ENCODE measurements at regions not wholly inside any gene's neighbourhood (a gene's known extent, or its start where the extent isn't known, plus 50 kb on each side); places are given as distances from the start of the nearest gene placed in this dataset.
A peak's percentile ranks its signal among the peaks of the same experiment; 100 is the strongest.

DNA sequence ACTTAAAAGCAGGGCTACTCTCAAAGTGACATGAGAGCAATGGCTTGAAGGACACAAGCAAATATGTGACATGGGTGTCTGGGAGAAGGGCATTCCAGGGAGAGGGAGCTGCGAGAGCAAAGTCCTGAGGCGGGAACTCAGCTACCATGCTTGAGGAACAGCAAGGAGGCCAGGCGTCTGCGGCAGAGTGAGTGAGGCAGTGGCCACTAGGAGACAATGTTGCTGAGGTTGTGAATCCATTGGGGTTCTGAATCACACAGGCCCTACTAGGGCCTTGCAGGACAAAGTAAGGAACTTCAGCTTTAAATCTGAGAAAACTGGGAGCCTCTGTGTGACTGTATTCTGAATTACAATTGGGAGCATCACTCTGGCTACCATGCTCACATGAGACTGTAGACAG is 94.1 kb upstream of the PRICKLE2 start:
- RAD21 ChIA-PET (ENCODE audit: low non-redundant PET in 1 of 2, low total read pairs in 2 of 2, uncharacterized antibody in 2 of 2, unreplicated experiment in 2 of 2) = no interaction called here
- no peak for TF ChIP-seq SP1 (IDR thresholded peaks at IDR 0.05; ENCODE audit: low read depth)
- TF ChIP-seq ATF3 (IDR thresholded peaks at IDR 0.05) = no peak
- no peak for TF ChIP-seq CEBPB (IDR thresholded peaks at IDR 0.05; ENCODE audit: low read depth)
- TF ChIP-seq, protein P1, sequence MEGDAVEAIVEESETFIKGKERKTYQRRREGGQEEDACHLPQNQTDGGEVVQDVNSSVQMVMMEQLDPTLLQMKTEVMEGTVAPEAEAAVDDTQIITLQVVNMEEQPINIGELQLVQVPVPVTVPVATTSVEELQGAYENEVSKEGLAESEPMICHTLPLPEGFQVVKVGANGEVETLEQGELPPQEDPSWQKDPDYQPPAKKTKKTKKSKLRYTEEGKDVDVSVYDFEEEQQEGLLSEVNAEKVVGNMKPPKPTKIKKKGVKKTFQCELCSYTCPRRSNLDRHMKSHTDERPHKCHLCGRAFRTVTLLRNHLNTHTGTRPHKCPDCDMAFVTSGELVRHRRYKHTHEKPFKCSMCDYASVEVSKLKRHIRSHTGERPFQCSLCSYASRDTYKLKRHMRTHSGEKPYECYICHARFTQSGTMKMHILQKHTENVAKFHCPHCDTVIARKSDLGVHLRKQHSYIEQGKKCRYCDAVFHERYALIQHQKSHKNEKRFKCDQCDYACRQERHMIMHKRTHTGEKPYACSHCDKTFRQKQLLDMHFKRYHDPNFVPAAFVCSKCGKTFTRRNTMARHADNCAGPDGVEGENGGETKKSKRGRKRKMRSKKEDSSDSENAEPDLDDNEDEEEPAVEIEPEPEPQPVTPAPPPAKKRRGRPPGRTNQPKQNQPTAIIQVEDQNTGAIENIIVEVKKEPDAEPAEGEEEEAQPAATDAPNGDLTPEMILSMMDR (IDR thresholded peaks at IDR 0.05 in 2 of 3, conservative IDR thresholded peaks at IDR 0.05 in 1 of 3; ENCODE audit: borderline replicate concordance in 1 of 3, insufficient read depth in 1 of 3, low read depth in 2 of 3, low read length in 2 of 3) = no peak
- no peak for TF ChIP-seq EZH2phosphoT487 (IDR thresholded peaks at IDR 0.05; ENCODE audit: borderline replicate concordance)
- no peak for TF ChIP-seq JUND (IDR thresholded peaks at IDR 0.05)
- TF ChIP-seq REST (IDR thresholded peaks at IDR 0.05; ENCODE audit: low read depth) = no peak
- no peak for TF ChIP-seq SRF (IDR thresholded peaks at IDR 0.05; ENCODE audit: low read depth)
- no peak for TF ChIP-seq EGR1 (IDR thresholded peaks at IDR 0.05; ENCODE audit: low read depth)
- no peak for TF ChIP-seq ZNF274 (IDR thresholded peaks at IDR 0.05; ENCODE audit: low read depth, low read length)
- TF ChIP-seq ZBTB33 (IDR thresholded peaks at IDR 0.05; ENCODE audit: extremely low read depth, insufficient replicate concordance, low read length) = no peak
- TF ChIP-seq, protein P2, sequence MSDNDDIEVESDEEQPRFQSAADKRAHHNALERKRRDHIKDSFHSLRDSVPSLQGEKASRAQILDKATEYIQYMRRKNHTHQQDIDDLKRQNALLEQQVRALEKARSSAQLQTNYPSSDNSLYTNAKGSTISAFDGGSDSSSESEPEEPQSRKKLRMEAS (IDR thresholded peaks at IDR 0.05) = no peak
- no peak for TF ChIP-seq YY1 (IDR thresholded peaks at IDR 0.05; ENCODE audit: extremely low read depth, insufficient replicate concordance, low read depth, low read length)
- no peak for TF ChIP-seq EZH2 (IDR thresholded peaks at IDR 0.05)
- TF ChIP-seq POLR2A (IDR thresholded peaks at IDR 0.05; ENCODE audit: borderline replicate concordance, extremely low read depth, insufficient read depth, insufficient read length) = no peak
- TF ChIP-seq FOSL1 (IDR thresholded peaks at IDR 0.05; ENCODE audit: low read depth) = no peak
- no peak for TF ChIP-seq RAD21 (IDR thresholded peaks at IDR 0.05; ENCODE audit: low read depth)
- TF ChIP-seq SIN3A (IDR thresholded peaks at IDR 0.05; ENCODE audit: low read depth) = no peak
- no peak for TF ChIP-seq TCF7L2 (IDR thresholded peaks at IDR 0.05; ENCODE audit: borderline replicate concordance, extremely low read depth, insufficient read depth, insufficient read length)
- TF ChIP-seq ELF1 (IDR thresholded peaks at IDR 0.05; ENCODE audit: borderline replicate concordance, low read depth) = no peak
- ATAC-seq = peak; percentile 46; the same call in 1 of the 2 replicates
- H3K4me1 ChIP-seq (ENCODE audit: control insufficient read depth in 1 of 2, insufficient read depth in 2 of 2, low read length in 2 of 2) = no peaks in the 10 kb centered on the region
- no peaks in the 10 kb centered on the region; the same call in 1 of the 2 replicates for H3K27me3 ChIP-seq (ENCODE audit: insufficient read depth, low read length)
- H3K79me2 ChIP-seq (ENCODE audit: insufficient read depth, low read length) = no peaks in the 10 kb centered on the region
- H3K9me3 ChIP-seq (ENCODE audit: control insufficient read depth in 1 of 2, insufficient read depth in 1 of 2, low read depth in 1 of 2, low read length in 2 of 2) = no peaks in the 10 kb centered on the region
- no peak for DNase-seq (ENCODE audit: low read depth, low spot score)
- H3K36me3 ChIP-seq (ENCODE audit: control insufficient read depth in 1 of 2, insufficient read depth in 2 of 2, low read length in 2 of 2) = no peaks in the 10 kb centered on the region
- H3K9ac ChIP-seq (ENCODE audit: low read length) = no peak overlapping the region
- H2AFZ ChIP-seq (ENCODE audit: low read depth, low read length, poor library complexity, severe bottlenecking) = no peak overlapping the region
- BruUV-seq (replicated peaks) = no TSS peak
- no peak overlapping the region for H3K4me2 ChIP-seq (ENCODE audit: low read length)
- no peak overlapping the region for H3K27ac ChIP-seq (ENCODE audit: low read depth, low read length)
- POLR2A ChIA-PET = no interaction called here
- H4K20me1 ChIP-seq (ENCODE audit: insufficient read depth) = no peaks in the 10 kb centered on the region
- intact Hi-C loops (cut with micrococcal nuclease) = no loop called here
- no peak overlapping the region for H3K4me3 ChIP-seq (replicated peaks in 1 of 2; ENCODE audit: low read depth in 1 of 2, low read length in 2 of 2)
- H3K9me2 ChIP-seq (ENCODE audit: insufficient read depth) = no peaks in the 10 kb centered on the region
- CTCF ChIA-PET = no interaction called here
